ENCODE measurements at regions not wholly inside any gene's neighbourhood (a gene's known extent, or its start where the extent isn't known, plus 50 kb on each side); places are given as distances from the start of the nearest gene placed in this dataset.

GRCh38 chr4:180967936-180968335, 1275.3 kb upstream of the TENM3 start:
- no peak for DNase-seq (ENCODE audit: low read depth, low spot score)
- in situ Hi-C loops (cut with HindIII; ENCODE audit: low sequenced_read_pairs), result no loop called here
- no peak for TF ChIP-seq CTCF (IDR thresholded peaks at IDR 0.05; ENCODE audit: low read depth, low read length)
- no peak overlapping the region for H3K4me3 ChIP-seq (ENCODE audit: low read depth, low read length)

GRCh38 chr4:180973894-180974293, 1269.3 kb upstream of the TENM3 start:
- DNase-seq (ENCODE audit: low read depth, low spot score), result no peak
- H3K4me3 ChIP-seq (ENCODE audit: low read depth, low read length), result no peak overlapping the region
- in situ Hi-C loops (cut with HindIII; ENCODE audit: low sequenced_read_pairs), result no loop called here
- no peak for TF ChIP-seq CTCF (IDR thresholded peaks at IDR 0.05; ENCODE audit: low read depth, low read length)

- H3K4me3 ChIP-seq (ENCODE audit: low read depth, low read length), result no peak overlapping the region
- DNase-seq (ENCODE audit: low read depth, low spot score), result no peak
- no peak for TF ChIP-seq CTCF (IDR thresholded peaks at IDR 0.05; ENCODE audit: low read depth, low read length)
- in situ Hi-C loops (cut with HindIII; ENCODE audit: low sequenced_read_pairs), result no loop called here
Measured at GRCh38 chr4:180990931-180991330, 1252.3 kb upstream of the TENM3 start.

GRCh38 chr4:180993244-180993836, 1249.9 kb upstream of the TENM3 start:
- no peak for TF ChIP-seq CTCF (IDR thresholded peaks at IDR 0.05; ENCODE audit: low read depth, low read length)
- in situ Hi-C loops (cut with HindIII; ENCODE audit: low sequenced_read_pairs), result no loop called here
- H3K4me3 ChIP-seq (ENCODE audit: low read depth, low read length), result no peak overlapping the region
- DNase-seq (ENCODE audit: low read depth, low spot score), result no peak

- no peak for DNase-seq (ENCODE audit: low read depth, low spot score)
- no peak overlapping the region for H3K4me3 ChIP-seq (ENCODE audit: low read depth, low read length)
- in situ Hi-C loops (cut with HindIII; ENCODE audit: low sequenced_read_pairs), result no loop called here
- no peak for TF ChIP-seq CTCF (IDR thresholded peaks at IDR 0.05; ENCODE audit: low read depth, low read length)
Measured at GRCh38 chr4:180994722-180995121, 1248.5 kb upstream of the TENM3 start.

GRCh38 chr4:180999217-180999616, 1244.0 kb upstream of the TENM3 start:
- DNase-seq (ENCODE audit: low read depth, low spot score), result no peak

More at GRCh38 chr4:180999217-180999616, 1244.0 kb upstream of the TENM3 start:
- in situ Hi-C loops (cut with HindIII; ENCODE audit: low sequenced_read_pairs), result no loop called here
- no peak for TF ChIP-seq CTCF (IDR thresholded peaks at IDR 0.05; ENCODE audit: low read depth, low read length)
- no peak overlapping the region for H3K4me3 ChIP-seq (ENCODE audit: low read depth, low read length)

Data from astrocyte of the spinal cord (primary cell).